ENCODE measurements at regions not wholly inside any gene's neighbourhood (a gene's known extent, or its start where the extent isn't known, plus 50 kb on each side); places are given as distances from the start of the nearest gene placed in this dataset.
"Not testable (repeated sequence)": the region's sequence is repeated elsewhere in the genome, so short reads cannot be mapped to it uniquely, and the experiment has no call there.

DNA sequence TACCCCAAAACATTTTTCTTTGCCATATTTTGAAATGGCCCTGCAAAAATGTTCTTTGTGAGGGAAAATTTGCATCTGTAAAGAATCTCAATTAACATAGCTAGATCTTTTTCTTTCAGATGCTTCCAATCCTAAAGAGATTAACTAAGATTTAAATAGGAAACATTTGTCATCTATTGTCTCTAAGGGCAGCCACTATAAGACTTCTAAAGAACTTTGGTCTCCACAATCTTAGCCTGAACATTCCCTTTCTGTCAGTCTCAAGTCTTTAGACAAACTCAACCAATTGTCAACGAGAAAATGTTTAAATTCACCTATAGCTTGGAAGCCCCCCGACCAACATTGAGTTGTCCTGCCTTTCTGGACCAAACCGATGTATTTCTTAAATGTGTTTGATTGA lies 71.1 kb upstream of the RASSF8 start:
- no peaks in the 10 kb centered on the region for H3K27me3 ChIP-seq
- H3K4me3 ChIP-seq, result no peak overlapping the region
- H3K9me3 ChIP-seq, result peaks cover 0 to under 1% (median 0%) of the 10 kb centered on the region in 3 donors
- no peak for TF ChIP-seq EP300 (IDR thresholded peaks at IDR 0.05)
- TF ChIP-seq, protein P1, sequence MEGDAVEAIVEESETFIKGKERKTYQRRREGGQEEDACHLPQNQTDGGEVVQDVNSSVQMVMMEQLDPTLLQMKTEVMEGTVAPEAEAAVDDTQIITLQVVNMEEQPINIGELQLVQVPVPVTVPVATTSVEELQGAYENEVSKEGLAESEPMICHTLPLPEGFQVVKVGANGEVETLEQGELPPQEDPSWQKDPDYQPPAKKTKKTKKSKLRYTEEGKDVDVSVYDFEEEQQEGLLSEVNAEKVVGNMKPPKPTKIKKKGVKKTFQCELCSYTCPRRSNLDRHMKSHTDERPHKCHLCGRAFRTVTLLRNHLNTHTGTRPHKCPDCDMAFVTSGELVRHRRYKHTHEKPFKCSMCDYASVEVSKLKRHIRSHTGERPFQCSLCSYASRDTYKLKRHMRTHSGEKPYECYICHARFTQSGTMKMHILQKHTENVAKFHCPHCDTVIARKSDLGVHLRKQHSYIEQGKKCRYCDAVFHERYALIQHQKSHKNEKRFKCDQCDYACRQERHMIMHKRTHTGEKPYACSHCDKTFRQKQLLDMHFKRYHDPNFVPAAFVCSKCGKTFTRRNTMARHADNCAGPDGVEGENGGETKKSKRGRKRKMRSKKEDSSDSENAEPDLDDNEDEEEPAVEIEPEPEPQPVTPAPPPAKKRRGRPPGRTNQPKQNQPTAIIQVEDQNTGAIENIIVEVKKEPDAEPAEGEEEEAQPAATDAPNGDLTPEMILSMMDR (IDR thresholded peaks at IDR 0.05), result no peak
- no peak for TF ChIP-seq POLR2AphosphoS5 (IDR thresholded peaks at IDR 0.05)
- no peak for TF ChIP-seq POLR2A (IDR thresholded peaks at IDR 0.05)
- H3K27ac ChIP-seq, result no peak overlapping the region
- 52 to 59% methylated on average over 3 of the region's 3 CpGs for whole genome bisulfite sequencing, 2 donors (ENCODE audit: low coverage in 1 of 2)
- H3K4me1 ChIP-seq, result no peaks in the 10 kb centered on the region
- ATAC-seq, result no peak
- H3K36me3 ChIP-seq, result no peaks in the 10 kb centered on the region

DNA sequence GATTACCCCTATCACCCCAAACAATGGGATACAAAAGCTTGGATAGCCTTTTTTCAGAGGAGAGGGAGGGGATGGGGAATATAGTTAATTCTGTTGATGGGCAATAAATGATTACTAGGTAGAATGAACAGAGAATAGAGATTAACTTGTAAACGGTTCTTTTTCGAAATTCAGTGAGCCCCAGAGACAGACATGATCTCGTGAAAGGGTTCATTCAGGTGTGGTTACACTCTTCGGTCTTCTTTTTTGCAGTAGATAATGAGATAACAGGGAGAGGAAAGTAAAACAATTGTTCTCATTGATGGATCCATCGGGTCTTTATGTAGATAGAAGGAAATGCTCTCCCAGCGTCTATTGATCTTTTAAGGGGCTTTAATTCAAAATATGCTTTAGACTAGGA lies 69.3 kb upstream of the RASSF8 start:
- TF ChIP-seq POLR2A (IDR thresholded peaks at IDR 0.05) (no peak), POLR2AphosphoS5 (IDR thresholded peaks at IDR 0.05) (no peak), EP300 (IDR thresholded peaks at IDR 0.05) (no peak)
- TF ChIP-seq, protein P1 (IDR thresholded peaks at IDR 0.05), result no peak
- H3K4me3 ChIP-seq, result no peak overlapping the region
- WGBS, 2 donors (ENCODE audit: low coverage in 1 of 2), result 38 to 67% methylated on average over 6 of the region's 6 CpGs
- no peaks in the 10 kb centered on the region for H3K4me1 ChIP-seq
- H3K36me3 ChIP-seq, result no peaks in the 10 kb centered on the region
- H3K9me3 ChIP-seq, result peaks cover 0 to 10% (median 0%) of the 10 kb centered on the region in 3 donors
- no peak overlapping the region for H3K27ac ChIP-seq
- ATAC-seq, result no peak
- no peaks in the 10 kb centered on the region for H3K27me3 ChIP-seq

DNA sequence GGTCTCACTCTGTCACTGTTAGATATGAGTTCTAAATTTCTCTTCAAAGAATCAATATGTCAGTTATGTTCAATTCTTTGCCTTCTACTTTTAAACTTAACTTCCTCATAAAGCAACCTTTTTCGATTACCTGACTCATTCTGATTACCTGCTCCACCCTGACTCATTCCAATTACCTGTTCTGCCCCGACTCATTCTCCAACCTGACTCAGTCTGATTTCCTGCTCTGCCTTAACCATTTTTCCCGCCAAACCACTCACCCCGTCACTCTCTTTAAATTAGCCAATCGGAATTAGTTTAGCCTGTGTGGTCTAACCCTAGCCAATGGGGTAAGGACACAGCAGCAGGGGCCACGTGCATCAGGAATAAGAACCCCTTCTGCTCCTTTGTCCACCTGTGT lies 67.4 kb upstream of the RASSF8 start:
- not testable (repeated sequence) for H3K4me3 ChIP-seq
- 84 to 92% methylated on average over 2 to 6 of the region's 6 CpGs for WGBS, 2 donors (ENCODE audit: low coverage in 1 of 2)

DNA sequence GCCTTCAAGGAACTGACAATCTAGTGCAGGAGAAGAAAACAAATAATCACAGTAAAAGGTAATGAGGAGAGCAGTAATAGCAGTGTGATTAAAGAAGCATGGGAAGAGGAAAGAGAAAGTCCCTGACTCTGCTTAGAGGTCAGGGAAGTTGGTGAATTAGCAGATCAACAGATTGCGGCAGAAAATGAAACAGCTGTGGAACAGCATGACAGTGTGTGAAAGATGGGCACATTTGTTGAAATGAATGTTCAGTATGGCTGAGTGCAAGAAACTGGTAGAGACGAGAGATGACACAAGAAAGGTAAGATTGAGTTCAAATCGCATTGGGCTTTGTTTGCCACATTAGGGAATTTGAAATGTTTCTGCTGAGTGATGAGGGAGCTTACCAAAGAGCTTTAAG lies 63.7 kb upstream of the RASSF8 start:
- H3K9me3 ChIP-seq, result peaks cover 0 to 20% (median 0%) of the 10 kb centered on the region in 3 donors

More for the DNA sequence above, 67.4 kb upstream of the RASSF8 start:
- not testable (repeated sequence) for H3K36me3 ChIP-seq, ATAC-seq, H3K27ac ChIP-seq, H3K27me3 ChIP-seq, H3K4me1 ChIP-seq
- peaks cover 0 to 10% (median 0%) of the 10 kb centered on the region in 3 donors for H3K9me3 ChIP-seq

DNA sequence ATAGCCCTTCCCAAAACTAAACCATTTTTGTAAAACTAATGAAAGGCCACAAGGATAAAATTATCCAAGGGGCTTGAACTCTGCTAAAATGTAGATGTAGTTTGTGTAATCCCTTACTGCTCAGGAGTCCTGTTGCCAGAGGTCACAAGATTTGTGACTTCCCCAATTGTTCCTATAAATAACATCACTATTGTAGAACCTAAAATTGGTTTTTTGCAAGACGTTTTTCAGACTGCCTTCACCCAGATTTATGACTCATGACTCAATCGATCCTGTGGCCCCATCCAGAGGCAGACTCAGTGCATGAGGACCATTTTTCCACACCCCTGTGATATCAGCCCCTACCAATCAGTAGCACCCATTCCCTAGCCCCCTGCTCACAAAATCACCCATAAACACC lies 61.5 kb upstream of the RASSF8 start:
- WGBS, 2 donors (ENCODE audit: low coverage in 1 of 2), result 66 to 88% methylated on average over 2 of the region's 2 CpGs
- Histone ChIP-seq H3K27ac (no peak overlapping the region), H3K27me3 (no peaks in the 10 kb centered on the region), H3K4me1 (no peaks in the 10 kb centered on the region), H3K4me3 (no peak overlapping the region), H3K9me3 (peaks cover 0 to 20% (median 0%) of the 10 kb centered on the region in 3 donors), H3K36me3 (no peaks in the 10 kb centered on the region)
- no peak for TF ChIP-seq POLR2A (IDR thresholded peaks at IDR 0.05)
- no peak for TF ChIP-seq POLR2AphosphoS5 (IDR thresholded peaks at IDR 0.05)
- no peak for TF ChIP-seq EP300 (IDR thresholded peaks at IDR 0.05)
- TF ChIP-seq, protein P1 (IDR thresholded peaks at IDR 0.05), result no peak
- no peak for ATAC-seq

More for the DNA sequence above, 63.7 kb upstream of the RASSF8 start:
- H3K27me3 ChIP-seq, result no peaks in the 10 kb centered on the region
- no peaks in the 10 kb centered on the region for H3K4me1 ChIP-seq
- no peaks in the 10 kb centered on the region for H3K36me3 ChIP-seq
- ATAC-seq, result no peak
- TF ChIP-seq POLR2A (IDR thresholded peaks at IDR 0.05) (no peak), EP300 (IDR thresholded peaks at IDR 0.05) (no peak), POLR2AphosphoS5 (IDR thresholded peaks at IDR 0.05) (no peak)
- TF ChIP-seq, protein P1 (IDR thresholded peaks at IDR 0.05), result no peak
- WGBS, 2 donors (ENCODE audit: low coverage in 1 of 2), result 32 to 60% methylated on average over 3 of the region's 3 CpGs
- no peak overlapping the region for H3K27ac ChIP-seq
- no peak overlapping the region for H3K4me3 ChIP-seq

Data from gastroesophageal sphincter (tissue), 4 donors.